NCI-H345 treated with DMSO at 0.1 percent for 48 hours (cell line): ENCODE measurements at regions not wholly inside any gene's neighbourhood (a gene's known extent, or its start where the extent isn't known, plus 50 kb on each side); places are given as distances from the start of the nearest gene placed in this dataset.
"Not testable (repeated sequence)": the region's sequence is repeated elsewhere in the genome, so short reads cannot be mapped to it uniquely, and the experiment has no call there.

Experiments used
- DNase-seq: peaks from one replicate; lab custom pipeline; 2025; ENCODE audit not compliant: unreplicated experiment; lab: John Stamatoyannopoulos, UW

GRCh38 chr1:230493264-230493663 is 67.1 kb upstream of the PGBD5 start:
- no peak for DNase-seq

- DNase-seq: no peak
Measured at GRCh38 chr1:230490436-230490835, 64.3 kb upstream of the PGBD5 start.

GRCh38 chr1:230487773-230488428 is 61.8 kb upstream of the PGBD5 start:
- no peak for DNase-seq

- DNase-seq: no peak
Measured at GRCh38 chr1:230476622-230477003, 50.5 kb upstream of the PGBD5 start.

- not testable (repeated sequence) for DNase-seq
Measured at GRCh38 chr1:230475856-230476621, 49.9 kb upstream of the PGBD5 start.
